Activated naive CD4-positive, alpha-beta T cell treated with anti-CD3 and anti-CD28 coated beads, Interleukin-2, amount 50 U/mL, for 24 hours (primary cell): ENCODE measurements at regions not wholly inside any gene's neighbourhood (a gene's known extent, or its start where the extent isn't known, plus 50 kb on each side); places are given as distances from the start of the nearest gene placed in this dataset.

ENCODE experiments used
- H3K27ac Mint-ChIP-seq: one replicate; pipeline ENCODE4 v1.8.0; 2021; ENCODE audit warnings: mild to moderate bottlenecking, mixed read lengths
- H3K27me3 Mint-ChIP-seq: one replicate; pipeline ENCODE4 v1.8.0; 2021; ENCODE audit warnings: mixed read lengths
- H3K36me3 Mint-ChIP-seq: one replicate; pipeline ENCODE4 v1.8.0; 2021; ENCODE audit warnings: mixed read lengths
- H3K4me1 Mint-ChIP-seq: one replicate; pipeline ENCODE4 v1.8.0; 2021; ENCODE audit warnings: mixed read lengths
- H3K4me3 Mint-ChIP-seq: one replicate; pipeline ENCODE4 v1.8.0; 2021; ENCODE audit warnings: mild to moderate bottlenecking, mixed read lengths
- H3K9me3 Mint-ChIP-seq: one replicate; pipeline ENCODE4 v1.8.0; 2021; ENCODE audit warnings: mixed read lengths

DNA sequence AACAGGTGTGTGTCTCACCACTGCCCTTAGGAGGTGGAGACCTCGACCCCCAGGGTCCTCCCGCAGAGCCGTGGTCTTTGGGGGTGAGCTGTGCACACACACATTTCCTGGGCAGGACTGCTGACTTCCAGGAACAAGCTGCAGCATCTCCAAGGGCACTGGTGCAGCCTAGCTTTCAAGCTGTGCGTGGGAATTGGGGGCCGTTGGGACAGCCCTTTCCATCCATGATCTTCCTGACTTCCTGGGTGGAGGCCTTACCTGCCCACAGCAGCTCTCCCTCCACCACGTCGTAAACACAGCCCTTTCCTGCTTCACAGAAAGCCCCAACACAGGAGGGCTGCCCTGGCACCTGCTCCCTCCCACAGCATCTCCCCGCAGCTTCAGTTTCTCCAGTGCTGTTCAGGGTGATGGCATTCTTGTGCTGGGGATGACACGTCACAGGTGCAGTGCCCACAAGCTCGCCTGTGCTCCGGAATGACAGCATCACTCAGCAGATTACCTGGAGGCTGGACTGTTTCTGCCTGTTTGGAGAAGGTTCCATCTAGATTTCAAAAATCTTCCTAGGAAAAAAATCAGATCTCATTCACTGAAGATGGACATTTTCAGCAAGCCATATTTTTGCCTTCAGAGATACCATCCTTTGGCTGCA lies 208.0 kb upstream of the PPP2R2D start:
- H3K27ac Mint-ChIP-seq = no peak overlapping the region
- no peaks in the 10 kb centered on the region for H3K4me1 Mint-ChIP-seq
- peaks cover 4% of the 10 kb centered on the region for H3K27me3 Mint-ChIP-seq
- H3K4me3 Mint-ChIP-seq = no peak overlapping the region
- H3K36me3 Mint-ChIP-seq = no peaks in the 10 kb centered on the region
- no peaks in the 10 kb centered on the region for H3K9me3 Mint-ChIP-seq

DNA sequence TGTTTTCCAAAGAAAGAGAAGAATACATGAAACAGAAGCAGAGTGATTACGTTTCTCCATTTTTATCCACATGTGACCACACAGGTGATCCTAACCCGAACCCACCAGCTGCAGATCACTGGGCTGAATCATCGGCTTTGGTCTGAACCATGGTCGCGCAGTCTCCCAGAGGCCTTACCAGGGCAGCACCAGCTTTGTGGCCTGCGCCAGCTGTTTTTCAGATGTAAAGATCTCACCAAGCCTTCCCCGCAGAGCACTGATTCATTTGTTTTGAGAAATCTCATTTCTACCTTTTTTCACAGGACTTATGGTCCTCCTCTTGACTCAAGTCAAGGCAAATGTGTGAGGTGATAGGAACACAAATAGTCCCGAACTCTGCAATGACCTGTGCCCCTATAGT lies 207.0 kb upstream of the PPP2R2D start:
- Mint-ChIP-seq H3K4me3 (no peak overlapping the region), H3K36me3 (no peaks in the 10 kb centered on the region), H3K4me1 (no peaks in the 10 kb centered on the region), H3K27ac (no peak overlapping the region), H3K27me3 (peaks cover 4% of the 10 kb centered on the region), H3K9me3 (no peaks in the 10 kb centered on the region)

DNA sequence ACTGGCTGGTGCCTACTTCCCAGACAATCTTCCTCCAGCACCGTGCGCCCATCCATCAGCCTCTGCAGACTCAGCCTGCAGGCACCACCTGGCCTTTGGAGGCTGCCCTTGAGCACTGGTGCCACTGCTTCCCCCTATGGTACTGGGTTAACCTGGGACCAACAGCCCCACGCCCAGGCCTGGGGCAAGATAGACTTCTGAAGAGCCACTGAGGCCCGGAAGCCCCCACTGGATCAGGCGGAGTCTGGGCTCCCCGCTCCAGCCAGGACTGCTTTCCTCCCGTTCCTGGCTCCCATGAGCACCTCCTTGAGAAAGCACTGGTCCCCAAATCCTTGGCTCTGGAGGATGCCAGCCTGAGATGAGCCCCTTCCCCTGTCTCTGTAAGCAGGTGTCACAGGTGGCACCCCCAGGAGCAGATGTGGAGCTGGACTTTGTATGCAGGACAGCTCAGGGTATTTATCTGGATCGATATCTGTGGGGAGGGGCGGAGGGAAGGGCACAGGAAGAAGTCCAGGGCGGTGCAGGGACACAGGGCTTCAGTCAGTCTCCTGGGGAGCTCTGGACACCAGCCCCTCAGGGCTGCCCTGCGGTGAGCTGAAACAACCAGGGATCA lies 206.5 kb upstream of the PPP2R2D start:
- H3K27me3 Mint-ChIP-seq = peaks cover 4% of the 10 kb centered on the region
- no peaks in the 10 kb centered on the region for H3K9me3 Mint-ChIP-seq
- H3K4me3 Mint-ChIP-seq = no peak overlapping the region
- no peaks in the 10 kb centered on the region for H3K36me3 Mint-ChIP-seq
- H3K27ac Mint-ChIP-seq = no peak overlapping the region
- no peaks in the 10 kb centered on the region for H3K4me1 Mint-ChIP-seq

DNA sequence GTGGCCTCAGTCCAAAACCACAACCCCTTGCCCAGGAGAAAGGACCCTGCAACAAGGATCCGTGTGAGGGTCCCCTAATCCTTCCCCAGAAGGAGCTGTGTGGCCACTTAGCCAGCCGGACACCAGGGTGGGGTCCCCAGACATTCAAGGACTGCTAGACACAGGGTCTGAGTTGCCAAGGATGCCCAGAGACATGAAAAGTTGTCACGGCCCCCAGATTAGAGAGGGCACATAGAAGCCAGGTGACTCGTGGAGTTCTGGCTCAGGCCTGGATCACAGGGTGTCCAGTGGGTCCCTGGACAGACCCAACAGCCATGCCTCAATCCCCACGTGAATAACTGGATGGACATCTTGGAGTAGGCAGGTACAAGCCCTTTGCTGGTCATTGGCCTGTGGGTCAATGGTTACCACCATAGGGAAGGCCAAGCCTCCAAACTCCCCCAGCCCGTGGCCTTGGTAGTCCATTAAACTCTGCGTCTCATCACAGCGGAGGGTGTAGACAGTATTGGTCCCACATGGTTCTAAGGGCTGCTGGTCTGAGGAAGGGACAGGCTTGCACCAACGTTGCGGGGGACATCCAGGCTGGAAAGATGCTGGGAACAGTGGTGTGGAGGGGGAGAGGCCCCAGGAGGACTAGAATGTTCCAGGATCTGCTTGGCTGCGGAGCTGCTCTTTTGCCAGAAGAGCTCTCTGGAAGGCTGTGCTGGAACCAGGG lies 205.9 kb upstream of the PPP2R2D start:
- H3K4me1 Mint-ChIP-seq = no peaks in the 10 kb centered on the region
- H3K27me3 Mint-ChIP-seq = peaks cover 4% of the 10 kb centered on the region
- no peaks in the 10 kb centered on the region for H3K36me3 Mint-ChIP-seq
- H3K4me3 Mint-ChIP-seq = no peak overlapping the region
- no peaks in the 10 kb centered on the region for H3K9me3 Mint-ChIP-seq
- no peak overlapping the region for H3K27ac Mint-ChIP-seq

GRCh38 chr10:131695496-131696165 lies 205.2 kb upstream of the PPP2R2D start:
- Mint-ChIP-seq H3K9me3 (no peaks in the 10 kb centered on the region), H3K4me1 (no peaks in the 10 kb centered on the region), H3K27me3 (peaks cover 4% of the 10 kb centered on the region), H3K4me3 (no peak overlapping the region), H3K27ac (no peak overlapping the region), H3K36me3 (no peaks in the 10 kb centered on the region)

- no peaks in the 10 kb centered on the region for H3K4me1 Mint-ChIP-seq
- H3K27ac Mint-ChIP-seq = no peak overlapping the region
These were observed 203.2 kb upstream of the PPP2R2D start for GRCh38 chr10:131697476-131698128.

DNA sequence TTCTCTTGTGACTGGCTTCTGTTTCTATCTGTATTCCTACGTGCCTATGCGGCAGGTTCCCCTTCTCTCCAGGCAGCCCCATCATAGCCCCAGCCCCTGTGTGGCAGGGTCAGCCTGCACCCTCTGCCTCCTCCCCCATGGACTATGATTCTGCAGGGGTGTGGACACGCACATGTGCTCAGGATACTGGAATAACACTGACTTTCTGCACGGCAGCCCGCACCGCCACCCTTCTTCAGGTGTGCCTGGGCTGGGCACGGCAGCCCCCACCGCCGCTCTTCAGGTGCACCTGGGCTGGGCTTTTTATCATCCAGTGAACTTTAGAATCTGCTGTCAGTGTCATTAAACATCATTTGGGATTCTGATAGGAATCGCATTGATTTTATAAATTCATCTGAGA lies 202.6 kb upstream of the PPP2R2D start:
- no peak overlapping the region for H3K4me3 Mint-ChIP-seq
- H3K9me3 Mint-ChIP-seq = no peaks in the 10 kb centered on the region
- H3K4me1 Mint-ChIP-seq = no peaks in the 10 kb centered on the region
- no peaks in the 10 kb centered on the region for H3K36me3 Mint-ChIP-seq
- peaks cover 3% of the 10 kb centered on the region for H3K27me3 Mint-ChIP-seq
- no peak overlapping the region for H3K27ac Mint-ChIP-seq

More at GRCh38 chr10:131697476-131698128, 203.2 kb upstream of the PPP2R2D start:
- no peaks in the 10 kb centered on the region for H3K9me3 Mint-ChIP-seq
- no peaks in the 10 kb centered on the region for H3K36me3 Mint-ChIP-seq
- no peak overlapping the region for H3K4me3 Mint-ChIP-seq
- peaks cover 3% of the 10 kb centered on the region for H3K27me3 Mint-ChIP-seq

DNA sequence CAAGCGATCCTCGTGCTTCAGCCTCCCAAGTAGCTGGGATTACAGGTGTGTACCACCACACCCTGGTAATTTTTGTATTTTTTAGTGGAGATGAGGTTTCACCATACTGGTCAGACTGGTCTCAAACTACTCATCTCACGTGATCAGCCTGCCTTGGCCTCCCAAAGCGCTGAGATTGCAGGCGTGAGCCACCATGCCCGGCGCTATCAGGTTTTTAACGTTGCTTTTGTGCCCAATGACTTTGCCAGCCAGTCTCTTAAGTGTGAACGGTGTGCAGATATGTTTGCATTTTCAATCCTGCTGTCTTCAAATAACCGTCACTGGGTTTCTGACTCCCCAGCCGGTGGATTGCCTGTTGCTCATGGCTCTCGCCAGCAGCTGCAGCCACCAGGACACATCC lies 201.8 kb upstream of the PPP2R2D start:
- H3K9me3 Mint-ChIP-seq = no peaks in the 10 kb centered on the region
- H3K27me3 Mint-ChIP-seq = peaks cover 3% of the 10 kb centered on the region
- peak overlapping the region; percentile 31 for H3K27ac Mint-ChIP-seq

DNA sequence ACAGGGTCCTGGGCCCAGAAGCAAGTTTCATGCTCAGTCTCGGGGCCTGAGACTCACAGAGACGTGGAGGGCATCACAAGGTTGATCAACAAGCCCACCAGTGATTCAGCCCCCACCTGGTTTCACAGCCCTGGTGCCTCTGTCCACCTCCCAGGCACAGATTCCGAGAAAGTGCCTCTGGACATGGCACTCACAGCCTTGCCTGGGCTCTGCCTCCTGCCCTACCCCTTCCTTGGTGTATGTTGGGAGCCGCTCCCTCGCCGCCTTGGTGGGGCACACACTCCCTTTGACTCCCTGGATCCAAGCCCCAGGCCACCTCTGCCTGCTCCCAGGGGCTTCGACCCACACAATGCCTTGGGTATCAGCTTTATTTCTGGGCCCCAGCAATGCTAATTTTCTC lies 200.8 kb upstream of the PPP2R2D start:
- no peaks in the 10 kb centered on the region for H3K36me3 Mint-ChIP-seq
- peaks cover 3% of the 10 kb centered on the region for H3K27me3 Mint-ChIP-seq
- H3K9me3 Mint-ChIP-seq = no peaks in the 10 kb centered on the region
- H3K4me3 Mint-ChIP-seq = no peak overlapping the region
- H3K4me1 Mint-ChIP-seq = no peaks in the 10 kb centered on the region
- H3K27ac Mint-ChIP-seq = no peak overlapping the region

More for the DNA sequence above, 201.8 kb upstream of the PPP2R2D start:
- Mint-ChIP-seq H3K4me3 (no peak overlapping the region), H3K36me3 (no peaks in the 10 kb centered on the region), H3K4me1 (no peaks in the 10 kb centered on the region)

GRCh38 chr10:131700506-131700905 lies 200.3 kb upstream of the PPP2R2D start:
- Mint-ChIP-seq H3K27me3 (peaks cover 3% of the 10 kb centered on the region), H3K9me3 (no peaks in the 10 kb centered on the region), H3K4me3 (no peak overlapping the region), H3K4me1 (no peaks in the 10 kb centered on the region), H3K27ac (no peak overlapping the region), H3K36me3 (no peaks in the 10 kb centered on the region)

DNA sequence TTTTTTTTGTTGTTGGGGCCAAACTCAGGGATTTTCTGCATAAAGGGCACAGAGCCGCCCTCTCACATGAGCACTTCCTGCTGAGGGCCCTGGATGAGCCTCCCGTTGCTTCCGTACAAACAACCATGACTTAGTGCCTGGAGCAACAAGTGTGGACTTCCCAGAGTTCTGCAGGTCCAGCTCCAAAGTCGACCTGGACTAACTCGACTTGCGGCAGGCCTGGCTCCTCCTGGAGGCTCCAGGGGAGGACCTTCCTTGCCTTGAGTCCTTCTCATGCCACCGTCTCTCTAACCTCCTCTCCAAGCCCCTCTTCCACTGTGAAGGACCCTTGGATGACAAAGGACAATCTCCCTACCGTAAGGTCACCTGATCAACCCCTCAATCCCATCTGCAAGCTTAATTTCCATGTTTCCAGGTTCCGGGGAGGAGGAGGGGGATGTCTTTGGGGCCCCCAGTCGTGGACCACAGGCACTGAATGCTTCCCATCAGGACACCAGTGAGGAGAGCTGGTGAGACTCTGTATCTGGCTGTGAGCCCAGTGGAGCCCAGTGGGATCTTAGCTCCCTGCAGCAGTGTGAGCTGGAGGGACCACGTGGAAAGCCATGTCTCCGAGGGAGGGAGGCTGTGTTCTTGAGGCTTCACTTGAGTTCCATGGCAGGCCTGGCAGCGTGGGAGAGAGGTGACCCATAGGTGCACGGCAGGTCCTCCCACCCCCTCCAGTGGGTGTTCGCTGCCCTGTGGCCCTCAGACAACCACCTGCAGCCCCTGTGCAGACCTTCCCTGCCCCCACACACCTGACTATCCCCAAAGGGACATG lies 199.5 kb upstream of the PPP2R2D start:
- H3K4me3 Mint-ChIP-seq = no peak overlapping the region
- no peak overlapping the region for H3K27ac Mint-ChIP-seq
- H3K9me3 Mint-ChIP-seq = no peaks in the 10 kb centered on the region
- H3K36me3 Mint-ChIP-seq = no peaks in the 10 kb centered on the region
- no peaks in the 10 kb centered on the region for H3K27me3 Mint-ChIP-seq
- no peaks in the 10 kb centered on the region for H3K4me1 Mint-ChIP-seq

- H3K4me3 Mint-ChIP-seq = no peak overlapping the region
- peaks cover 4% of the 10 kb centered on the region for H3K36me3 Mint-ChIP-seq
- H3K4me1 Mint-ChIP-seq = no peaks in the 10 kb centered on the region
- peaks cover 2% of the 10 kb centered on the region for H3K27me3 Mint-ChIP-seq
- no peak overlapping the region for H3K27ac Mint-ChIP-seq
- H3K9me3 Mint-ChIP-seq = peaks cover 5% of the 10 kb centered on the region
These were observed 198.1 kb upstream of the PPP2R2D start for GRCh38 chr10:131702531-131703356.

DNA sequence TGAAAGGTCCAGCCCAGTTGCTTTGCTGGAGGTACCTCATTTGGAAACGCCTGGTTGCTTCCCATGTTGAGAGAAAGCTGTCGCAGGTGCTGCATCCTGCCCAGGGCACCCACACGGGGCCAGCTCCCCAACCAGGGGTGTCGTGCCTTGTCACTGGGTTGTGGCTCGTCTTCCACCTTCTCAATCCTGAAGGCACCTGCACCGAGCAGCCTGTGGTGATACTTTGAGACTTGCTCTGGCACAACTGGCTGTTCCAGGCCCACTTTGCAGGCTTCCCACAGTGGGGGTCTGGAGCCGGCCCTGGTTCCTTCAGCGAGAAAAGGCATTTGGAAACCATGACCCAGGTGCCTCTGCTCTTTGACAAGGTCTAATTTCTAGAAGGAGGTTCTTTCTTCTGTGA lies 197.3 kb upstream of the PPP2R2D start:
- Mint-ChIP-seq H3K4me1 (no peaks in the 10 kb centered on the region), H3K27ac (no peak overlapping the region), H3K27me3 (peaks cover 2% of the 10 kb centered on the region), H3K36me3 (peaks cover 4% of the 10 kb centered on the region), H3K4me3 (no peak overlapping the region), H3K9me3 (peaks cover 5% of the 10 kb centered on the region)

DNA sequence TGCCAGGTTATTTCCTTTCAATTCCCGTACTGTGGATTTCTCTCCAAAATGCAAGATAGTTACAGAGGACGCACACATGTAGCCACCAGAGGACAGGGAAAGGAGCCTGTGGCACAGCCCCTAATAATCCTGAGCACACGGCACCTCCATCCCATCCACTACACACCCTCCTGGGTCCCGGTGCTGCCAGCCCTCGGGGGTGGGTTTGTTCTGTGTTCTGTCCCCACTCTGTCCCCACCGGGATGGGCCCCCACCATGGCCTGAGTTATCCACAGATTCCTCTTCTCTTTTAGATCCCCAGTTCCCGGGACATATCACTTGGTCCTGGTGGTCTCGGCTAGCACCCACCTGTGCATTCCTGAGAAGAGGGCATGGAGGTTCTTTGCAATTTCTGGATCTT lies 196.9 kb upstream of the PPP2R2D start:
- no peak overlapping the region for H3K4me3 Mint-ChIP-seq
- H3K27ac Mint-ChIP-seq = no peak overlapping the region
- H3K9me3 Mint-ChIP-seq = peaks cover 5% of the 10 kb centered on the region
- H3K27me3 Mint-ChIP-seq = peaks cover 2% of the 10 kb centered on the region
- H3K4me1 Mint-ChIP-seq = no peaks in the 10 kb centered on the region
- peaks cover 4% of the 10 kb centered on the region for H3K36me3 Mint-ChIP-seq
